ENCODE measurements at regions not wholly inside any gene's neighbourhood (a gene's known extent, or its start where the extent isn't known, plus 50 kb on each side); places are given as distances from the start of the nearest gene placed in this dataset.

DNA sequence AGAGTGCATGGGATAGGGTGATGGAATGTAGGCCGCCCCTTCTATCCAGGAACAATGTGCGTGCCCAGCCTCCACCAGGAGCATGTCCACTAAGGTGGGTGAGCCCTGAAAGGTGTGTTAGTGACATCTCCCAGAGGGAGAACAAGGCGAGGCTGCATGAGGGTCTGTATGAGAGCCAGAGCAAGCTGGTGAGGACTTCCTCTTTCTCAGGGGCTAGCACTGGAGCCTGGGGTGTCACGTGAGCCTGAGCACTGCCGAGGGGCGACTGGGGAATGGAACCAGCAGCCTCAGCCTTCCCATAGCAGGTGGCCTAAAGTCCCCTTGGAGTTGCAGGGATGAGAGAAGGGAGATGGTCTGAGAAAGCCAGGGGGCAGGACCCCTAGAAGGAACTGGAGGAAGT is 156.3 kb upstream of the COBL start:
- Histone ChIP-seq H3K9me3 (ENCODE audit: control insufficient read depth, insufficient read depth, low read depth, low read length) (no peaks in the 10 kb centered on the region), H3K4me1 (ENCODE audit: control insufficient read depth, insufficient read depth, low read length) (no peaks in the 10 kb centered on the region), H3K27ac (ENCODE audit: extremely low read depth, low read depth, low read length) (no peak overlapping the region), H3K4me3 (ENCODE audit: low read depth, low read length) (no peak overlapping the region), H3K36me3 (ENCODE audit: control insufficient read depth in 2 of 2, insufficient read depth in 1 of 2, low read length in 2 of 2) (no peaks in the 10 kb centered on the region)
- POLR2A ChIA-PET = no interaction called here
- no peak for TF ChIP-seq TRIM28 (IDR thresholded peaks at IDR 0.05; ENCODE audit: borderline replicate concordance, low read length)
- CTCF ChIA-PET = no interaction called here

DNA sequence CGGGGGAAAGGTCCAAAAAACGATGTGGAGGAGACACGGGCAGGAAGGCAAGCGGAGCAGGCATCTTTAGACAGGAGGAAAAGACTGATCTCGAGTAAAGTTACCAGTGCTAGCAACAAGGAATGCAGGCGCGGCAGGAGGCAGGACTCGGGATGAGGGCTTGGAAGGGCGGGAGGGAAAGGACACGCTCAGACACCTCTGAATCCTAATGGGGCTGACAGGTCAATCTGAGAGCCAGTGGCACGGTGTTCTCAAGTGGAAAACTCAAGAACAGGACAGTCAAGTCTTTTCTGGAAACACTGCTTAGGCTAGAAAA is 155.3 kb upstream of the COBL start:
- no peaks in the 10 kb centered on the region for H3K4me1 ChIP-seq (ENCODE audit: control insufficient read depth, insufficient read depth, low read length)
- no peak for TF ChIP-seq ZNF114 (tag by site-specific recombination; IDR thresholded peaks at IDR 0.05)
- no peak for TF ChIP-seq ZBTB11 (tag by site-specific recombination; conservative IDR thresholded peaks at IDR 0.05; ENCODE audit: low read depth)
- no peak for TF ChIP-seq KLF10 (tag by site-specific recombination; IDR thresholded peaks at IDR 0.05)
- TF ChIP-seq, protein P1, sequence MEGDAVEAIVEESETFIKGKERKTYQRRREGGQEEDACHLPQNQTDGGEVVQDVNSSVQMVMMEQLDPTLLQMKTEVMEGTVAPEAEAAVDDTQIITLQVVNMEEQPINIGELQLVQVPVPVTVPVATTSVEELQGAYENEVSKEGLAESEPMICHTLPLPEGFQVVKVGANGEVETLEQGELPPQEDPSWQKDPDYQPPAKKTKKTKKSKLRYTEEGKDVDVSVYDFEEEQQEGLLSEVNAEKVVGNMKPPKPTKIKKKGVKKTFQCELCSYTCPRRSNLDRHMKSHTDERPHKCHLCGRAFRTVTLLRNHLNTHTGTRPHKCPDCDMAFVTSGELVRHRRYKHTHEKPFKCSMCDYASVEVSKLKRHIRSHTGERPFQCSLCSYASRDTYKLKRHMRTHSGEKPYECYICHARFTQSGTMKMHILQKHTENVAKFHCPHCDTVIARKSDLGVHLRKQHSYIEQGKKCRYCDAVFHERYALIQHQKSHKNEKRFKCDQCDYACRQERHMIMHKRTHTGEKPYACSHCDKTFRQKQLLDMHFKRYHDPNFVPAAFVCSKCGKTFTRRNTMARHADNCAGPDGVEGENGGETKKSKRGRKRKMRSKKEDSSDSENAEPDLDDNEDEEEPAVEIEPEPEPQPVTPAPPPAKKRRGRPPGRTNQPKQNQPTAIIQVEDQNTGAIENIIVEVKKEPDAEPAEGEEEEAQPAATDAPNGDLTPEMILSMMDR (tag by site-specific recombination; IDR thresholded peaks at IDR 0.05) = no peak
- TF ChIP-seq, protein P2, sequence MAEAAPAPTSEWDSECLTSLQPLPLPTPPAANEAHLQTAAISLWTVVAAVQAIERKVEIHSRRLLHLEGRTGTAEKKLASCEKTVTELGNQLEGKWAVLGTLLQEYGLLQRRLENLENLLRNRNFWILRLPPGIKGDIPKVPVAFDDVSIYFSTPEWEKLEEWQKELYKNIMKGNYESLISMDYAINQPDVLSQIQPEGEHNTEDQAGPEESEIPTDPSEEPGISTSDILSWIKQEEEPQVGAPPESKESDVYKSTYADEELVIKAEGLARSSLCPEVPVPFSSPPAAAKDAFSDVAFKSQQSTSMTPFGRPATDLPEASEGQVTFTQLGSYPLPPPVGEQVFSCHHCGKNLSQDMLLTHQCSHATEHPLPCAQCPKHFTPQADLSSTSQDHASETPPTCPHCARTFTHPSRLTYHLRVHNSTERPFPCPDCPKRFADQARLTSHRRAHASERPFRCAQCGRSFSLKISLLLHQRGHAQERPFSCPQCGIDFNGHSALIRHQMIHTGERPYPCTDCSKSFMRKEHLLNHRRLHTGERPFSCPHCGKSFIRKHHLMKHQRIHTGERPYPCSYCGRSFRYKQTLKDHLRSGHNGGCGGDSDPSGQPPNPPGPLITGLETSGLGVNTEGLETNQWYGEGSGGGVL (tag by site-specific recombination; IDR thresholded peaks at IDR 0.05) = no peak
- no peak for TF ChIP-seq ZNF677 (tag by site-specific recombination; IDR thresholded peaks at IDR 0.05)
- TF ChIP-seq, protein P3, sequence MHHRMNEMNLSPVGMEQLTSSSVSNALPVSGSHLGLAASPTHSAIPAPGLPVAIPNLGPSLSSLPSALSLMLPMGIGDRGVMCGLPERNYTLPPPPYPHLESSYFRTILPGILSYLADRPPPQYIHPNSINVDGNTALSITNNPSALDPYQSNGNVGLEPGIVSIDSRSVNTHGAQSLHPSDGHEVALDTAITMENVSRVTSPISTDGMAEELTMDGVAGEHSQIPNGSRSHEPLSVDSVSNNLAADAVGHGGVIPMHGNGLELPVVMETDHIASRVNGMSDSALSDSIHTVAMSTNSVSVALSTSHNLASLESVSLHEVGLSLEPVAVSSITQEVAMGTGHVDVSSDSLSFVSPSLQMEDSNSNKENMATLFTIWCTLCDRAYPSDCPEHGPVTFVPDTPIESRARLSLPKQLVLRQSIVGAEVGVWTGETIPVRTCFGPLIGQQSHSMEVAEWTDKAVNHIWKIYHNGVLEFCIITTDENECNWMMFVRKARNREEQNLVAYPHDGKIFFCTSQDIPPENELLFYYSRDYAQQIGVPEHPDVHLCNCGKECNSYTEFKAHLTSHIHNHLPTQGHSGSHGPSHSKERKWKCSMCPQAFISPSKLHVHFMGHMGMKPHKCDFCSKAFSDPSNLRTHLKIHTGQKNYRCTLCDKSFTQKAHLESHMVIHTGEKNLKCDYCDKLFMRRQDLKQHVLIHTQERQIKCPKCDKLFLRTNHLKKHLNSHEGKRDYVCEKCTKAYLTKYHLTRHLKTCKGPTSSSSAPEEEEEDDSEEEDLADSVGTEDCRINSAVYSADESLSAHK (tag by site-specific recombination; IDR thresholded peaks at IDR 0.05) = no peak
- no peak for TF ChIP-seq ZNF350 (tag by site-specific recombination; IDR thresholded peaks at IDR 0.05)
- TF ChIP-seq ZNF701 (tag by site-specific recombination; IDR thresholded peaks at IDR 0.05) = no peak
- no peak for TF ChIP-seq ZNF311 (tag by site-specific recombination; IDR thresholded peaks at IDR 0.05; ENCODE audit: borderline replicate concordance)
- no peak for TF ChIP-seq ZNF140 (tag by site-specific recombination; IDR thresholded peaks at IDR 0.05)
- no peak for TF ChIP-seq ZBTB7A (tag by site-specific recombination; IDR thresholded peaks at IDR 0.05; ENCODE audit: low read depth)
- no peak for TF ChIP-seq ZNF830 (tag by site-specific recombination; IDR thresholded peaks at IDR 0.05; ENCODE audit: low read depth)
- TF ChIP-seq ZNF658 (tag by site-specific recombination; IDR thresholded peaks at IDR 0.05) = no peak
- no peak for TF ChIP-seq ZBTB20 (tag by site-specific recombination; IDR thresholded peaks at IDR 0.05)
- H3K27ac ChIP-seq (ENCODE audit: extremely low read depth, low read depth, low read length) = no peak overlapping the region
- no peaks in the 10 kb centered on the region for H3K36me3 ChIP-seq (ENCODE audit: control insufficient read depth in 2 of 2, insufficient read depth in 1 of 2, low read length in 2 of 2)
- H3K4me3 ChIP-seq (ENCODE audit: low read depth, low read length) = no peak overlapping the region
- H3K9me3 ChIP-seq (ENCODE audit: control insufficient read depth, insufficient read depth, low read depth, low read length) = no peaks in the 10 kb centered on the region
- CTCF ChIA-PET = interaction anchor here (0.6 kb wide), 1 partner anchor 119 kb away, joined by 3 read pairs; no protein-coding TSS in a partner anchor
- POLR2A ChIA-PET = no interaction called here

All from HEK293 (cell line).